ENCODE measurements at regions not wholly inside any gene's neighbourhood (a gene's known extent, or its start where the extent isn't known, plus 50 kb on each side); places are given as distances from the start of the nearest gene placed in this dataset.
A peak's percentile ranks its signal among the peaks of the same experiment; 100 is the strongest.

DNA sequence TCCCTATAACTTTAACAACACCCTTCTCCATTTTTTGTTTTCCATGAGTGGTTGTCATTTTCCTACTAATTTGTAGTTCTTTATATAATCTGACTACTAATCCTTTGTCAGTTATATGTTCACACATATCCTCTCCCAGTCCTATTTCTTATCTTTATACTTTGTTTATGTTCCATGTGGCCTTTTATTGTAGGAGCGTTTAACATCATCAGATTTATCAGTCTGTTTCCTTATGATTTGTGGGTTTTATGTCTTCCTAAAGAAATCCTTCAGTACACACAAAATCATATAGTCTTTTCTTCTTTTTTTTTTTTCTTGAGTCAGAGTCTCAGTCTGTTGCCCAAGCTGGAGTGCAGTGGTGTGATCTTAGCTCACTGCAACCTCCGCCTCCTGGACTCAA is 204.9 kb upstream of the SPRY1 start:
- ATAC-seq (no peak), DNase-seq (no peak)
- Mint-ChIP-seq H3K27ac (peak overlapping the region in 1 of 2 donors; percentile 13), H3K4me3 (no peak overlapping the region), H3K4me1 (no peaks in the 10 kb centered on the region), H3K27me3 (no peaks in the 10 kb centered on the region), H3K9me3 (no peaks in the 10 kb centered on the region)

DNA sequence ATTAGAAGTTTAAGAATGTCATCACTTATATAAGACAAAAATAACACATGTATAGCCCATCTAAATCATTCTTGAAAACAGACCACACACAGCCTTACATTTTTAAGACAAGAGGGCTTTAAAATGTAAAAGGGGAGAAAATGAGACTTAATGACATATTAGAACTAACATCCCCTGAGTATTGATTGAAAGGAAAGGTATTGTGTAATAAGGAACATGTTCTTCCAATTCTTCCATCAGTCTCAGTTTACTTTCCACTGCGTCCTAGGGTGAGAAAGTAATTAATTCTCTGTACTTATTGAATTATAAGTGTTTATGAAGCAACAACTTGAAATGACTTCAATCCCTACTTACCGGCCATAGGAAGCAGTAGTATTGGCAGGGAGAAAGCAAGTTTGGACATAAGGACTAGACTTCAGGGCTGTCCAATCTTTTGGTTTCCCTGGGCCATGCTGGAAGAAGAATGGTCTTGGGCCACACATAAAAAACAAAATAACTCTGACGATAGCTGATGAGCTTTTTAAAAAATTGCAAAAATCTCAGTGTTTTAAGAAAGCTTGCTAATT is 202.7 kb upstream of the SPRY1 start:
- no peaks in the 10 kb centered on the region for H3K9me3 Mint-ChIP-seq
- no peak overlapping the region for H3K27ac Mint-ChIP-seq
- DNase-seq (no peak), ATAC-seq (no peak)
- no peaks in the 10 kb centered on the region for H3K27me3 Mint-ChIP-seq
- no peak overlapping the region for H3K4me3 Mint-ChIP-seq
- H3K4me1 Mint-ChIP-seq: no peaks in the 10 kb centered on the region

DNA sequence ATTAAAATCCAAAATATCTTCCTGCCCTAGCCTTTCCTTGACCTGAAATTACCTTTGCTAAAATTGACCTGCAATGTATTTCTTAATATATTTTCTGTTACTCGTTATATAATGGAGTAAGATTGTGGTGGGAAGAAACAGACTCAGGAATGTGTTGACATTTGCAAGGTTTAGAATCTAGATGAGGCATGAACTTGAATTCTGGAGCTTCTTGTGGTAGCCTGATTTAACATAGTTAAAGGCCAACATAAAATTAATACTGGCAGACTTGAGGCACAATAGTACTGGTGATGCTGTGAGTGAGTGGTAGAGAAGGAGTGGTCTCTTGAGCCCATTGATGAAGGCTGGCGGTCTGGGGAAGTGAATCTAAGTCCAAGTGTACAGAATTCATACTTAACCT is 197.9 kb upstream of the SPRY1 start:
- Mint-ChIP-seq H3K27ac (no peak overlapping the region), H3K27me3 (no peaks in the 10 kb centered on the region), H3K4me1 (no peaks in the 10 kb centered on the region), H3K9me3 (no peaks in the 10 kb centered on the region), H3K4me3 (no peak overlapping the region)
- DNase-seq: no peak
- ATAC-seq: no peak

DNA sequence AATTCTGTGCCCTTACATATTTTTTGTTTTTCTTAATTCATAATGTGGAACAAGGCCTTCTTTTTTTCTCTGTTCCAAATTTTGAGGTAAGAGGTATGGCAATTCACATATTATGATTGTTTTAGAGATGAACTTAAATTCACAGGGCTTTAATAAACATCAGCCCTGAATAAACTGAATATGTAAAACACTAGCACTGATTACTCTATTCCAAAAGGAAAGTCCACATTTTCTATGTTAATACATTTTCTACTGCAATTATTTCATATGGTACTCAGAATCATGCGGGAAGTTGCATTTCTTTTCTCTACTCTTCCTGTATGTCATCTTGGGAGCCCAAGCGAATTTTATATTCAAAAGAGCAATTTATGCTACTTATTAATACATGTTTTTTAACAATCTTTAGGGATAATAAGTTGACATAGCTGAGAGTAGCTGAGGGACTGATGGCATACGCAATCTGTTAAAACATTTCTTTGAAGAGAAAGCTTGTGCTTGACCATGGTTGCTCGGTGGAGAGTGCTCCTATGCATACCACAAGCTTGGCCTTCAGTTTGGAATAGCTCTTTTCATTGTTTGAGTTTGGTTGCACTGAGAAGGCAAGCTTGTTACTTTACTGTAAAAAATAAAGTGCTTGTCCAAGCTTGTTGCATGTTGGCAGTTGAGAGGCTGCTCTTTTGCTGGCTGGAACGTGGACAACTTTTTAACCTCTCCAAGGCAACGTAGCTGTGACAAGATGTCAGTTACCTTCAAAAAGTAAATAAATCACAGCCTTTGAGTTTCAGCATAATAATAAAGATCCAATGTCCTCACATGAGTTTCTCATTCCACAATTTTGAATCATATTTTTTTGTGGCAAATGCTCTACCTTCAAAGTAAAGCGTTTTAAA is 196.3 kb upstream of the SPRY1 start:
- no peaks in the 10 kb centered on the region for H3K27me3 Mint-ChIP-seq
- no peak overlapping the region for H3K4me3 Mint-ChIP-seq
- DNase-seq: no peak
- H3K27ac Mint-ChIP-seq: no peak overlapping the region
- H3K4me1 Mint-ChIP-seq: no peaks in the 10 kb centered on the region
- no peaks in the 10 kb centered on the region for H3K9me3 Mint-ChIP-seq
- no peak for ATAC-seq

DNA sequence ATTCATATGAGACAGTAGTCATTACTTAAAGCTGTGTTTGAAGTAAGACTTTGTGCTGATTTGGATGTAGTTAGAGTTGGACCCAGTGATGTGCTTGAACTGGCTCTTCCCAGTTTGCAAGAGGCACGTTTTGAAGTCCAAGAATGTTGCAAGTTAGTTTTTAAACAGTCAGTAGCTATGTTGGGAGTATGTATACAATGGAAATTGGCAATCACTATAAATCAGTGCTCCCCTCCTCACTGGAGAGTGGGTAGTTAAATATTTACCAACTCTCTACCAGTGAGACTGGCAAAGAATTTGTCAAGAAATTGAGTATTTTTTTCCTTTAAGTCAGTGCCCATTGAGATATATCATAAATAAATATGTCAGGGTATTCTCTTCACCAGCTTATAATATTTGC is 191.9 kb upstream of the SPRY1 start:
- no peak for DNase-seq
- Mint-ChIP-seq H3K27me3 (no peaks in the 10 kb centered on the region), H3K4me1 (no peaks in the 10 kb centered on the region), H3K27ac (no peak overlapping the region), H3K9me3 (no peaks in the 10 kb centered on the region), H3K4me3 (no peak overlapping the region)
- no peak for ATAC-seq

DNA sequence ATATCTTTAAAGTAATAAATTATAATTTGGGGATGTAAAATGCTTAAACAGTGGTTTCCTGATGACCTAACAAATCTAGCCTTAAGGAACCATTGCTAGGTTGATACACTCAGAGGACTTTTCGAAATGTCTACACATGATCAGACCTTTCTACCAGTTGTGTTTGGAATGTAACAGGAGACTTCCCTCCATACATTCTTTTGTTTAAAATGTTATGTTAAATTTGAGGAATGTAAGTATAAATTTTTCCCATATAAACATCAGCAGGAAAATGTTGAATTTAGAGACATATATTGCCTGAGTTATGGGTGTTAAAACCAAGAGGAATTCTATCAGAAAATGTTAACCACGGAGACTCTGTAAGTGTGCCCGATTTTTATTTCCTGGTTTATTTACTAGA is 190.6 kb upstream of the SPRY1 start:
- no peak overlapping the region for H3K4me3 Mint-ChIP-seq
- H3K27me3 Mint-ChIP-seq: no peaks in the 10 kb centered on the region
- no peaks in the 10 kb centered on the region for H3K9me3 Mint-ChIP-seq
- no peak for ATAC-seq
- no peak overlapping the region for H3K27ac Mint-ChIP-seq
- no peak for DNase-seq
- no peaks in the 10 kb centered on the region for H3K4me1 Mint-ChIP-seq

- H3K27me3 Mint-ChIP-seq: no peaks in the 10 kb centered on the region
These were observed 187.2 kb upstream of the SPRY1 start for GRCh38 chr4:123209436-123209835.

DNA sequence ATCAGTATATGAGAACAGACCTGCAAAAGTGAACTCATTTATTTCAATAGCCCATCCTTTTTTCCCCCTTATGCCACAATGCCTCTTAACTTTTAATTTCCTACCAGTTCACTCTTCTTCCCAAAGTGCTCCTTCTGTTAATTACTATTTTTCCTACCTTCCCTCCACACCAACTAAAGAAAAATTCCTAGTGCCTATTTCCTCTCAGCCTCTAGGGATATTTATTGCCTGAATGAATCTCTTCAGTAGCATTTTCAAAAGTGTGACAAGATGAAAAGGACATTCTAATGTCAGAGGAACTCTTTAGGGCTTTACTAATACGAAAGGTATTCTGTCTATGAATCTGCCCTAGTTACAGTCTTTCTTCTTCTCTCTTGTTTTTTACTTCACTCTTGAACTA is 181.1 kb upstream of the SPRY1 start:
- ATAC-seq (no peak), DNase-seq (no peak)
- Mint-ChIP-seq H3K27me3 (no peaks in the 10 kb centered on the region), H3K27ac (no peak overlapping the region), H3K9me3 (no peaks in the 10 kb centered on the region), H3K4me1 (no peaks in the 10 kb centered on the region), H3K4me3 (no peak overlapping the region)

More at GRCh38 chr4:123209436-123209835, 187.2 kb upstream of the SPRY1 start:
- Mint-ChIP-seq H3K4me1 (no peaks in the 10 kb centered on the region), H3K27ac (no peak overlapping the region), H3K4me3 (no peak overlapping the region), H3K9me3 (no peaks in the 10 kb centered on the region)
- DNase-seq (no peak), ATAC-seq (no peak)

DNA sequence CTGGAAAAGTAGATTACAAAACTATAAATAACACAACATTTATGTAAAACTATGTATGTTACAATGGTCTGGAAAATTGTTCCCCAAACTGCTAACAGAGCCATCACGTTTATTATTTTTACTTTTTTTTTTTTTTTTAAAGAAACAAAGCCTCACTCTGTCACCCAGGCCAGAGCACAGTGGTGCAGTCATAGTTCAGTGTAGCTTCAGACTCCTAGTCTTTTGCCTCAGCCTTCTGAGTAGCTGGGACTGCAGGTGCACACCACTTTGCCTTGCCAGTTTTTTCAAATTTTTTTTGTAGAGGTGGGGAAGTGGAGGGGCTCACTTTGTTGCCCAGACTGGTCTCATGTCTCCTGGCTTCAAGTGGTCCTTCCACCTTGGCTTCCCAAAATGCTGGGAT is 180.1 kb upstream of the SPRY1 start:
- Mint-ChIP-seq H3K4me1 (no peaks in the 10 kb centered on the region), H3K9me3 (no peaks in the 10 kb centered on the region), H3K27me3 (no peaks in the 10 kb centered on the region), H3K4me3 (no peak overlapping the region), H3K27ac (no peak overlapping the region)
- DNase-seq (no peak), ATAC-seq (no peak)

- ATAC-seq (no peak), DNase-seq (no peak)
- H3K4me1 Mint-ChIP-seq: no peaks in the 10 kb centered on the region
- no peaks in the 10 kb centered on the region for H3K9me3 Mint-ChIP-seq
- H3K27ac Mint-ChIP-seq: no peak overlapping the region
- H3K27me3 Mint-ChIP-seq: no peaks in the 10 kb centered on the region
- H3K4me3 Mint-ChIP-seq: no peak overlapping the region
These were observed 179.6 kb upstream of the SPRY1 start for GRCh38 chr4:123216946-123217345.

- no peak overlapping the region for H3K4me3 Mint-ChIP-seq
- H3K27me3 Mint-ChIP-seq: no peaks in the 10 kb centered on the region
- no peak for DNase-seq
These were observed 178.9 kb upstream of the SPRY1 start for GRCh38 chr4:123217664-123218063.

GRCh38 chr4:123218981-123219380 is 177.6 kb upstream of the SPRY1 start:
- H3K9me3 Mint-ChIP-seq: no peaks in the 10 kb centered on the region
- no peak for ATAC-seq
- H3K27me3 Mint-ChIP-seq: no peaks in the 10 kb centered on the region
- no peaks in the 10 kb centered on the region for H3K4me1 Mint-ChIP-seq
- H3K4me3 Mint-ChIP-seq: no peak overlapping the region
- no peak overlapping the region for H3K27ac Mint-ChIP-seq
- no peak for DNase-seq

More at GRCh38 chr4:123217664-123218063, 178.9 kb upstream of the SPRY1 start:
- Mint-ChIP-seq H3K4me1 (no peaks in the 10 kb centered on the region), H3K9me3 (no peaks in the 10 kb centered on the region), H3K27ac (no peak overlapping the region)
- no peak for ATAC-seq

GRCh38 chr4:123229286-123229685 is 167.3 kb upstream of the SPRY1 start:
- no peaks in the 10 kb centered on the region for H3K27me3 Mint-ChIP-seq
- H3K9me3 Mint-ChIP-seq: peaks cover 10 to 16% of the 10 kb centered on the region in 2 donors
- no peak overlapping the region for H3K4me3 Mint-ChIP-seq
- H3K4me1 Mint-ChIP-seq: no peaks in the 10 kb centered on the region
- ATAC-seq: no peak
- H3K27ac Mint-ChIP-seq: no peak overlapping the region
- no peak for DNase-seq

GRCh38 chr4:123230061-123230460 is 166.5 kb upstream of the SPRY1 start:
- Mint-ChIP-seq H3K27me3 (no peaks in the 10 kb centered on the region), H3K27ac (no peak overlapping the region), H3K9me3 (peaks cover 10 to 16% of the 10 kb centered on the region in 2 donors), H3K4me3 (no peak overlapping the region), H3K4me1 (no peaks in the 10 kb centered on the region)
- ATAC-seq (no peak), DNase-seq (no peak)

DNA sequence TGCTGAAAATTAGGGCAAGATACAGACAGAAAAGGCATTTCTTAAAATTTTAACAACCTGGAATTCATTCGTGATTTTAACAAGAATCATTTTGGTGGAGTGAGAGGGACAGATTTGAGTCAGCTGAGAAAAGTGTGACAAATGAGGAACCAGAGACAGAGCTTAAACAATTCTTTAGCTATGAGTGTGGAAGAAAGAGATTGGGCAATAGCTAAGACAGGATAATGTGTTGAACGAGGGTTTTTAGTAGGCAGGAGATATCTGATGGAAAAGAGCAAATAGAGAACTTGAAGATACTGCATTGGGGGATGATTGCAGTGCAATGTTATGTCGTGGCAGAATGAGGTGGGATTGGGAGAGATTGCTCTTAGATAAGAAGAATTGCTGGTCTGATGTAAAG is 164.2 kb upstream of the SPRY1 start:
- no peak overlapping the region for H3K27ac Mint-ChIP-seq
- no peaks in the 10 kb centered on the region for H3K27me3 Mint-ChIP-seq
- H3K4me1 Mint-ChIP-seq: no peaks in the 10 kb centered on the region
- DNase-seq (no peak), ATAC-seq (no peak)
- H3K9me3 Mint-ChIP-seq: peaks cover 4 to 7% of the 10 kb centered on the region in 2 donors
- no peak overlapping the region for H3K4me3 Mint-ChIP-seq

- Mint-ChIP-seq H3K9me3 (peaks cover 4 to 8% of the 10 kb centered on the region in 2 donors), H3K4me1 (no peaks in the 10 kb centered on the region), H3K4me3 (no peak overlapping the region), H3K27ac (no peak overlapping the region), H3K27me3 (no peaks in the 10 kb centered on the region)
- no peak for ATAC-seq
- DNase-seq: no peak
These were observed 163.3 kb upstream of the SPRY1 start for GRCh38 chr4:123233136-123233768.
